ENCODE measurements at regions not wholly inside any gene's neighbourhood (a gene's known extent, or its start where the extent isn't known, plus 50 kb on each side); places are given as distances from the start of the nearest gene placed in this dataset.

GRCh38 chr6:113481458-113481857 lies 375.7 kb upstream of the MARCKS start:
- in situ Hi-C loops (cut with HindIII; ENCODE audit: low sequenced_read_pairs): no loop called here
- no peak for TF ChIP-seq CTCF (IDR thresholded peaks at IDR 0.05; ENCODE audit: low read depth, low read length)
- DNase-seq (ENCODE audit: low read depth, low spot score): no peak
- no peak overlapping the region for H3K4me3 ChIP-seq (ENCODE audit: low read depth, low read length)

- in situ Hi-C loops (cut with HindIII; ENCODE audit: low sequenced_read_pairs): no loop called here
- no peak overlapping the region for H3K4me3 ChIP-seq (ENCODE audit: low read depth, low read length)
- no peak for DNase-seq (ENCODE audit: low read depth, low spot score)
- TF ChIP-seq CTCF (IDR thresholded peaks at IDR 0.05; ENCODE audit: low read depth, low read length): no peak
Observed at GRCh38 chr6:113481910-113482309, 375.2 kb upstream of the MARCKS start.

- in situ Hi-C loops (cut with HindIII; ENCODE audit: low sequenced_read_pairs): no loop called here
- no peak overlapping the region for H3K4me3 ChIP-seq (ENCODE audit: low read depth, low read length)
- no peak for DNase-seq (ENCODE audit: low read depth, low spot score)
Observed at GRCh38 chr6:113482771-113483170, 374.4 kb upstream of the MARCKS start.

GRCh38 chr6:113486199-113486598 lies 370.9 kb upstream of the MARCKS start:
- H3K4me3 ChIP-seq (ENCODE audit: low read depth, low read length): no peak overlapping the region
- no peak for DNase-seq (ENCODE audit: low read depth, low spot score)
- no peak for TF ChIP-seq CTCF (IDR thresholded peaks at IDR 0.05; ENCODE audit: low read depth, low read length)
- in situ Hi-C loops (cut with HindIII; ENCODE audit: low sequenced_read_pairs): no loop called here

More at GRCh38 chr6:113482771-113483170, 374.4 kb upstream of the MARCKS start:
- no peak for TF ChIP-seq CTCF (IDR thresholded peaks at IDR 0.05; ENCODE audit: low read depth, low read length)

GRCh38 chr6:113487489-113488058 lies 369.6 kb upstream of the MARCKS start:
- in situ Hi-C loops (cut with HindIII; ENCODE audit: low sequenced_read_pairs): no loop called here
- no peak for TF ChIP-seq CTCF (IDR thresholded peaks at IDR 0.05; ENCODE audit: low read depth, low read length)
- DNase-seq (ENCODE audit: low read depth, low spot score): no peak
- H3K4me3 ChIP-seq (ENCODE audit: low read depth, low read length): no peak overlapping the region

GRCh38 chr6:113488061-113488460 lies 369.1 kb upstream of the MARCKS start:
- no peak for DNase-seq (ENCODE audit: low read depth, low spot score)
- H3K4me3 ChIP-seq (ENCODE audit: low read depth, low read length): no peak overlapping the region
- no peak for TF ChIP-seq CTCF (IDR thresholded peaks at IDR 0.05; ENCODE audit: low read depth, low read length)
- in situ Hi-C loops (cut with HindIII; ENCODE audit: low sequenced_read_pairs): no loop called here

Data from astrocyte of the spinal cord (primary cell).